HepG2 (cell line): ENCODE measurements at regions not wholly inside any gene's neighbourhood (a gene's known extent, or its start where the extent isn't known, plus 50 kb on each side); places are given as distances from the start of the nearest gene placed in this dataset.
"Not testable (repeated sequence)": the region's sequence is repeated elsewhere in the genome, so short reads cannot be mapped to it uniquely, and the experiment has no call there.

Source experiments
- ATAC-seq: fragments of 200-7000 bp; cut with Tn5 transposase; 3 replicates; pipeline ENCODE4 v1.9.1; 2020; ENCODE audit warnings: mild to moderate bottlenecking, moderate library complexity
- BruUV-seq: library from RNA; stranded (reverse); fragments of 400-500 nt; replicated peaks from 2 replicates; lab custom pipeline; 2021; lab: Mats Ljungman, UMichigan
- CTCF ChIA-PET: fragments of 300-600 bp; formaldehyde crosslinking; extraction: SDS; loops from one replicate; lab custom pipeline; 2021; ENCODE audit warnings: low total read pairs, inconsistent platforms, low intra/inter-chr PET ratio; lab: Yijun Ruan, JAX
- POLR2A ChIA-PET: fragments of 350-600 bp; sonication (Branson Sonifier 250); formaldehyde crosslinking; loops from one replicate; lab custom pipeline; 2020; ENCODE audit warnings: antibody characterized with exemption, inconsistent platforms; lab: Yijun Ruan, JAX
- DNase-seq: peaks from one replicate; pipeline ENCODE4 v3.0.0-alpha.2; 2015; ENCODE audit warnings: low spot score
- FAIRE-seq: peaks from 3 replicates; lab custom pipeline; 2011; peaks lifted over from hg19 to GRCh38; lab: Jason Lieb, UNC
- H2AFZ ChIP-seq: one replicate; pipeline ENCODE4 v1.6.1; 2011; ENCODE audit warnings: low read length, inconsistent platforms
- H3K27ac ChIP-seq: fragments of 300-600 bp; 3 replicates; pipeline ENCODE4 v1.8.0; 2011; ENCODE audit warnings: mixed run types, mild to moderate bottlenecking, mixed read lengths, low read length, inconsistent platforms; ENCODE audit not compliant: insufficient read depth; ENCODE audit errors: extremely low read length
- H3K27me3 ChIP-seq, 2 experiments: fragments of 200-600 bp in 1 of 2; 2 replicates in 1 of 2; 3 replicates in 1 of 2; pipeline versions ENCODE4 v1.6.0 to v1.8.0; 2011; ENCODE audit warnings: low read length in 2 of 2, mild to moderate bottlenecking in 2 of 2, moderate library complexity in 2 of 2, inconsistent platforms in 1 of 2; ENCODE audit not compliant: insufficient read depth in 2 of 2, control insufficient read depth in 1 of 2
- H3K36me3 ChIP-seq, 2 experiments: fragments of 200-600 bp in 1 of 2; replicated peaks in 1 of 2; 2 replicates in 1 of 2; 3 replicates in 1 of 2; pipeline versions ENCODE4 v1.5.1 to v1.8.0; 2011; ENCODE audit warnings: low read length in 2 of 2, inconsistent platforms in 1 of 2; ENCODE audit not compliant: insufficient read depth in 2 of 2, control insufficient read depth in 1 of 2
- H3K4me1 ChIP-seq: 2 replicates; pipeline ENCODE4 v1.5.1; 2012; ENCODE audit warnings: low read length, inconsistent platforms; ENCODE audit not compliant: insufficient read depth
- H3K4me2 ChIP-seq: 2 replicates; pipeline ENCODE4 v1.6.0; 2011; ENCODE audit warnings: low read depth, low read length, inconsistent platforms
- H3K4me3 ChIP-seq, 3 experiments: fragments of 200-600 bp in 1 of 3; sonication (generic), shearing (Covaris generic) in 1 of 3; replicated peaks in 1 of 3; 2 replicates each; pipeline ENCODE4 v1.5.1; 2011 to 2016; ENCODE audit warnings: low read length in 3 of 3, inconsistent platforms in 2 of 3, low read depth in 2 of 3, mild to moderate bottlenecking in 2 of 3, control low read depth in 1 of 3, mixed read lengths in 1 of 3; ENCODE audit not compliant: insufficient read depth in 1 of 3
- H3K79me2 ChIP-seq: one replicate; pipeline ENCODE4 v1.6.1; 2011; ENCODE audit warnings: low read length, inconsistent platforms; ENCODE audit not compliant: insufficient read depth
- H3K9ac ChIP-seq: 2 replicates; pipeline ENCODE4 v1.6.0; 2011; ENCODE audit warnings: mild to moderate bottlenecking, low read depth, low read length, inconsistent platforms; ENCODE audit not compliant: insufficient read depth
- H3K9me3 ChIP-seq: 2 replicates; pipeline ENCODE4 v1.5.1; 2012; ENCODE audit warnings: mild to moderate bottlenecking, low read length
- H4K20me1 ChIP-seq: 2 replicates; pipeline ENCODE4 v1.6.0; 2011; ENCODE audit warnings: inconsistent platforms, mild to moderate bottlenecking, low read length, moderate library complexity; ENCODE audit not compliant: insufficient read depth
- ATF7-NPFF ChIP-seq: sonication (generic); formaldehyde crosslinking; IDR thresholded peaks from 2 replicates; pipeline ENCODE4 v1.8.1; 2023; ENCODE audit warnings: mild to moderate bottlenecking, low read depth, missing genetic modification reagents, moderate library complexity
- ATM ChIP-seq: fragments of 450-650 bp; IDR thresholded peaks from 2 replicates; pipeline ENCODE4 v1.7.1; 2017; ENCODE audit warnings: mild to moderate bottlenecking, borderline replicate concordance
- EZH2 ChIP-seq: conservative IDR thresholded peaks from 2 replicates; pipeline ENCODE4 v1.6.1; 2012; ENCODE audit warnings: mild to moderate bottlenecking, low read depth, low read length, moderate library complexity
- NFKB2 ChIP-seq: sonication (generic); formaldehyde crosslinking; IDR thresholded peaks from 2 replicates; pipeline ENCODE4 v1.4.0; 2020; ENCODE audit warnings: missing genetic modification reagents, borderline replicate concordance
- SIX4 ChIP-seq: sonication (generic); formaldehyde crosslinking; IDR thresholded peaks from 2 replicates; pipeline ENCODE4 v1.4.0; 2020; ENCODE audit warnings: missing genetic modification reagents
- THAP11 ChIP-seq: IDR thresholded peaks from 2 replicates; pipeline ENCODE4 v1.6.1; 2016; ENCODE audit warnings: missing biosample characterization, missing genetic modification reagents
- ZFP36L2 ChIP-seq: sonication (generic); formaldehyde crosslinking; IDR thresholded peaks from 2 replicates; pipeline ENCODE4 v1.4.0; 2020; ENCODE audit warnings: missing genetic modification reagents
- ZNF589 ChIP-seq: sonication (generic); formaldehyde crosslinking; conservative IDR thresholded peaks from 2 replicates; pipeline ENCODE4 v1.8.0; 2022; ENCODE audit warnings: mild to moderate bottlenecking, moderate library complexity, missing genetic modification reagents
- ZNF672 ChIP-seq: sonication (generic); formaldehyde crosslinking; IDR thresholded peaks from 2 replicates; pipeline ENCODE4 v1.8.1; 2022; ENCODE audit warnings: missing genetic modification reagents
- ZNF674 ChIP-seq: sonication (generic); formaldehyde crosslinking; IDR thresholded peaks from 2 replicates; pipeline ENCODE4 v1.5.0; 2020; ENCODE audit warnings: low read depth, mild to moderate bottlenecking, missing genetic modification reagents
- WGBS: methylation state at CpG from one replicate; pipeline ENCODE4 v1.1.6; 2017; ENCODE audit warnings: low lambda C conversion rate; 5-methylcytosine and 5-hydroxymethylcytosine counted together
- in situ Hi-C: cut with HindIII; loops from 2 replicates; pipeline ENCODE4 v1.10.0; 2017; ENCODE audit warnings: low pct_unique_long_range_greater_than_20kb; ENCODE audit not compliant: extremely low pct_ligation_motif_present
- intact Hi-C: fragments of 100-400 bp; cut with micrococcal nuclease; formaldehyde crosslinking; loops from one replicate; pipeline ENCODE4 v1.10.0; 2022; ENCODE audit not compliant: unreplicated experiment
- TF ChIP-seq, protein P1 (sequence below): sonication (generic); formaldehyde crosslinking; conservative IDR thresholded peaks from 2 replicates; pipeline ENCODE4 v1.8.0; 2022; ENCODE audit warnings: missing genetic modification reagents
- TF ChIP-seq, protein P2 (sequence below): sonication (generic); formaldehyde crosslinking; IDR thresholded peaks from 2 replicates; pipeline ENCODE4 v1.4.0; 2020; ENCODE audit warnings: missing genetic modification reagents, low read depth, mild to moderate bottlenecking, borderline replicate concordance
- TF ChIP-seq, protein P3 (sequence below): sonication (generic); formaldehyde crosslinking; IDR thresholded peaks from 2 replicates; pipeline ENCODE4 v1.8.1; 2023; ENCODE audit warnings: mild to moderate bottlenecking, inconsistent platforms, moderate library complexity, missing genetic modification reagents, borderline replicate concordance

DNA sequence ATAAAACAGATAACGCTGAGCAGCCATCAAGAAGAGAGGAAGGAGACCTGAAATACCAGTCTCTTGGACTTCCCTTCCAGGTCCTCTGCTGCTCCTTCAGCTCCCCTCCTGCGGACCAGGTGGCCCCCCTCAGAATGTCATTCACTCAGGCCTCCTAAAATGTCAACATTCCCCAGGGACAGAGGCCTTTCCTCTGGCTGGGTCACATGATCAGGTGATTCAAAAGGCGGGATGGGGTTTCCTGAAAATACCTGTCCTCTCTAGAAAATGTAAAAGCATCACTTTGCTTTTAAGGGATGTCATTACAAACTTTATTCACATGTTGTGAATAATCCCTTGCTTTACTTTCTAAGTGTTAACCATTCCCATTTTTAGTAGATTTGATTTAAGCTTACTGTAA is 311.1 kb downstream of the INHBA start:
- ATAC-seq (no peak), DNase-seq (no peak), FAIRE-seq (no peak)
- no peak overlapping the region for H3K4me3 ChIP-seq
- H3K27ac ChIP-seq, result no peak overlapping the region
- BruUV-seq, result no TSS peak
- CTCF ChIA-PET, result no interaction called here
- TF ChIP-seq, protein P1, sequence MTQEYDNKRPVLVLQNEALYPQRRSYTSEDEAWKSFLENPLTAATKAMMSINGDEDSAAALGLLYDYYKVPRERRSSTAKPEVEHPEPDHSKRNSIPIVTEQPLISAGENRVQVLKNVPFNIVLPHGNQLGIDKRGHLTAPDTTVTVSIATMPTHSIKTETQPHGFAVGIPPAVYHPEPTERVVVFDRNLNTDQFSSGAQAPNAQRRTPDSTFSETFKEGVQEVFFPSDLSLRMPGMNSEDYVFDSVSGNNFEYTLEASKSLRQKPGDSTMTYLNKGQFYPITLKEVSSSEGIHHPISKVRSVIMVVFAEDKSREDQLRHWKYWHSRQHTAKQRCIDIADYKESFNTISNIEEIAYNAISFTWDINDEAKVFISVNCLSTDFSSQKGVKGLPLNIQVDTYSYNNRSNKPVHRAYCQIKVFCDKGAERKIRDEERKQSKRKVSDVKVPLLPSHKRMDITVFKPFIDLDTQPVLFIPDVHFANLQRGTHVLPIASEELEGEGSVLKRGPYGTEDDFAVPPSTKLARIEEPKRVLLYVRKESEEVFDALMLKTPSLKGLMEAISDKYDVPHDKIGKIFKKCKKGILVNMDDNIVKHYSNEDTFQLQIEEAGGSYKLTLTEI (CRISPR knock-in tag), result no peak
- TF ChIP-seq ATF7-NPFF (CRISPR knock-in tag) (no peak), ZNF672 (CRISPR knock-in tag) (no peak), NFKB2 (CRISPR knock-in tag) (no peak), THAP11 (CRISPR knock-in tag) (no peak), ZNF674 (no peak), SIX4 (CRISPR knock-in tag) (no peak), ZFP36L2 (CRISPR knock-in tag) (no peak), EZH2 (no peak), ATM (no peak), ZNF589 (CRISPR knock-in tag) (no peak)
- TF ChIP-seq, protein P2, sequence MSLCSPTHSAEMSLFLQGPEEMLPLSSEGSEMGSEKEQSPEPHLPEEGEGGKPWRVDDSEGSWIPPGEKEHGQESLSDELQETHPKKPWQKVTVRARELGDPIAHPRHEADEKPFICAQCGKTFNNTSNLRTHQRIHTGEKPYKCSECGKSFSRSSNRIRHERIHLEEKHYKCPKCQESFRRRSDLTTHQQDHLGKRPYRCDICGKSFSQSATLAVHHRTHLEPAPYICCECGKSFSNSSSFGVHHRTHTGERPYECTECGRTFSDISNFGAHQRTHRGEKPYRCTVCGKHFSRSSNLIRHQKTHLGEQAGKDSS (CRISPR knock-in tag), result no peak
- TF ChIP-seq, protein P3, sequence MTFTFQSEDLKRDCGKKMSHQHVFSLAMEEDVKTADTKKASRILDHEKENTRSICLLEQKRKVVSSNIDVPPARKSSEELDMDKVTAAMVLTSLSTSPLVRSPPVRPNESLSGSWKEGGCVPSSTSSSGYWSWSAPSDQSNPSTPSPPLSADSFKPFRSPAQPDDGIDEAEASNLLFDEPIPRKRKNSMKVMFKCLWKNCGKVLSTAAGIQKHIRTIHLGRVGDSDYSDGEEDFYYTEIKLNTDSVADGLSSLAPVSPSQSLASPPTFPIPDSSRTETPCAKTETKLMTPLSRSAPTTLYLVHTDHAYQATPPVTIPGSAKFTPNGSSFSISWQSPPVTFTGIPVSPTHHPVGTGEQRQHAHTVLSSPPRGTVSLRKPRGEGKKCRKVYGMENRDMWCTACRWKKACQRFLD, result no peak
- WGBS, result 12% methylated on average over 3 of the region's 3 CpGs
- H3K4me1 ChIP-seq, result no peaks in the 10 kb centered on the region
- POLR2A ChIA-PET, result no interaction called here
- intact Hi-C loops, result no loop called here
- no peaks in the 10 kb centered on the region for H3K36me3 ChIP-seq
- H3K27me3 ChIP-seq, result no peaks in the 10 kb centered on the region
- in situ Hi-C loops, result no loop called here
- peaks cover 26% of the 10 kb centered on the region for H3K9me3 ChIP-seq
- no peak overlapping the region for H3K9ac ChIP-seq
- H3K79me2 ChIP-seq, result no peaks in the 10 kb centered on the region
- no peaks in the 10 kb centered on the region for H4K20me1 ChIP-seq
- H3K4me2 ChIP-seq, result no peak overlapping the region
- H2AFZ ChIP-seq, result no peak overlapping the region

DNA sequence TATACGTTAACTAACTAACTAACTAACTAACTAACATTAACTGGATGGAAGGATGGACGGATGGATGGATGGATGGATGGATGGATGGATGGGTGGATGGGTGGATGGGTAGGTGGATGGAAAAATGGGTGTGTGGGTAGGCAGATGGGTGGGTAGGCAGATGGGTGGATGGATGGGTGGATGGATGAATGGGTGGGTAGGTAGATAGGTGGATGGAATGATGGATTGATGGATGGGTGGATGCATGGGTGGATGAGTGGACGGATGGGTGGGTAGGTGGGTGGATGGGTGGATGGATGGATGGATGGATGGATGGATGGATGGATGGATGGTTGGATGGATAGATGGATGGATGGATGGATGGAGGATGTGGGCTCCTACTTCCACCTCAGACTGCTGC is 314.0 kb downstream of the INHBA start:
- H3K79me2 ChIP-seq, H3K9ac ChIP-seq, BruUV-seq, H3K4me3 ChIP-seq, H3K27ac ChIP-seq, H4K20me1 ChIP-seq, H2AFZ ChIP-seq, H3K27me3 ChIP-seq, DNase-seq, ATAC-seq, POLR2A ChIA-PET, in situ Hi-C loops, H3K4me2 ChIP-seq, H3K36me3 ChIP-seq, intact Hi-C loops, FAIRE-seq, H3K4me1 ChIP-seq, CTCF ChIA-PET: not testable (repeated sequence)
- 3% methylated on average over 3 of the region's 3 CpGs for WGBS
- H3K9me3 ChIP-seq, result peaks cover 14% of the 10 kb centered on the region; the same call in 1 of the 2 replicates
